Upper lobe of left lung (tissue), 4 donors: ENCODE measurements at regions not wholly inside any gene's neighbourhood (a gene's known extent, or its start where the extent isn't known, plus 50 kb on each side); places are given as distances from the start of the nearest gene placed in this dataset.

Experiments
- CTCF ChIP-seq, 6 experiments: fragments of 450-650 bp in 4 of 6; fragments of 200-600 bp in 2 of 6; sonication (generic) in 2 of 6; IDR thresholded peaks; one replicate each; pipeline ENCODE4 v1.5.1; 2016 to 2019; ENCODE audit warnings: antibody characterized with exemption in 6 of 6
- EP300 ChIP-seq, 4 donors: sonication (generic); formaldehyde crosslinking; IDR thresholded peaks; one replicate each; pipeline ENCODE4 v1.5.1; 2017; ENCODE audit warnings: antibody characterized with exemption in 4 of 4, control low read depth in 2 of 4
- POLR2A ChIP-seq, 4 donors: fragments of 450-650 bp; IDR thresholded peaks; one replicate each; pipeline ENCODE4 v1.5.1; 2016 to 2017; ENCODE audit warnings: antibody characterized with exemption in 4 of 4, mild to moderate bottlenecking in 2 of 4
- POLR2AphosphoS5 ChIP-seq, 2 donors: sonication (generic); formaldehyde crosslinking; IDR thresholded peaks; one replicate each; pipeline ENCODE4 v1.5.1; 2017; ENCODE audit warnings: antibody characterized with exemption in 2 of 2

DNA sequence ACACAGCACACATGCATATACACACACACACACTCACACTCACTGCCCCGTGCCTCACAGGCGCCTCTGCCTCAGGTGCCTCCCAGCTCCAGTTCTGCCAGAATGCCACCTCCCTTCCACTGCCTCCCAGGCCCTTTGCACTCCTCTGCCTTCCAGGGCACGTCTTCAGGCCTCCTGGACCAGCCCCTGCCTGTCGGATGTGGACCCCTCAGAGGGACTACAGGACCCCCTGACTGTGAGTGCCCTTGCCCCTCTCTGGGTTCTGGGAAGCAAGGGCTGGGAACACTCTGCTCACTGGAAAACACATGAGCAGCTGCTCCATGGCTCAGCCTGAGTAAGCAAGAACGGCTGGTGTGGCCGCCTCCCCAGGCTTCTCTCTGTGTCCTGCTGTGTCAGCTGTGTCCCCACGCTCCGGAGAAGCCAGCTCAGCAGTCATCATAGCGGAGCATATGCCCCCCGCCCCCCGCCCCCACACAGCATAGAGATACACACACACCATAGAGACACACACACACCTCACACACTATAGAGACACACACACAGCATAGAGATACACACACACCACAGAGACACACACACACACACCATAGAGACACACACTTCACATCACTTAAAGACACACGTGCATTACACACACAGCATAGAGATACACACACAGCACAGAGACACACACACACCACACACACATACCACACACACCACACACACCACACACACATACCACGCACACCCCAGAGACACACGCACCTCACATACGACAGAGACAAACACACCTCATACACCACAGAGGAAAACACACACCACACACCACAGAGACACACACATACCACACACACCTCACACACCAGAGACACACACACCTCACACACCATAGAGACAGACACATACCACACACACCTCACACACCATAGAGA lies 271.3 kb downstream of the CYRIA start:
- TF ChIP-seq CTCF (IDR thresholded peaks at IDR 0.05) (no peak), POLR2AphosphoS5 (IDR thresholded peaks at IDR 0.05) (no peak), POLR2A (IDR thresholded peaks at IDR 0.05) (no peak), EP300 (IDR thresholded peaks at IDR 0.05) (no peak)
